HG03025 (cell line): ENCODE measurements at regions not wholly inside any gene's neighbourhood (a gene's known extent, or its start where the extent isn't known, plus 50 kb on each side); places are given as distances from the start of the nearest gene placed in this dataset.

Experiments used
- ATAC-seq: cut with Tn5 transposase; IDR thresholded peaks from one replicate; pipeline ENCODE4 v1.9.1; 2021; ENCODE audit warnings: mild to moderate bottlenecking, moderate library complexity; ENCODE audit not compliant: unreplicated experiment, low FRiP score

- ATAC-seq = no peak
Observed at GRCh38 chr2:149737896-149738295, 150.3 kb upstream of the MMADHC start.

GRCh38 chr2:149735237-149735958, 147.8 kb upstream of the MMADHC start:
- ATAC-seq = no peak

GRCh38 chr2:149733936-149734685, 146.5 kb upstream of the MMADHC start:
- no peak for ATAC-seq

GRCh38 chr2:149732730-149733290, 145.2 kb upstream of the MMADHC start:
- ATAC-seq = no peak

- no peak for ATAC-seq
Observed at GRCh38 chr2:149732001-149732685, 144.6 kb upstream of the MMADHC start.

- no peak for ATAC-seq
Observed at GRCh38 chr2:149731079-149731478, 143.5 kb upstream of the MMADHC start.

GRCh38 chr2:149729586-149729985, 142.0 kb upstream of the MMADHC start:
- ATAC-seq = no peak

GRCh38 chr2:149727927-149728326, 140.4 kb upstream of the MMADHC start:
- ATAC-seq = no peak

GRCh38 chr2:149725234-149725633, 137.7 kb upstream of the MMADHC start:
- ATAC-seq = no peak

- no peak for ATAC-seq
Observed at GRCh38 chr2:149724091-149724490, 136.5 kb upstream of the MMADHC start.

GRCh38 chr2:149720615-149721014, 133.0 kb upstream of the MMADHC start:
- no peak for ATAC-seq

- no peak for ATAC-seq
Observed at GRCh38 chr2:149719695-149720094, 132.1 kb upstream of the MMADHC start.

- no peak for ATAC-seq
Observed at GRCh38 chr2:149716687-149717086, 129.1 kb upstream of the MMADHC start.

- ATAC-seq = no peak
Observed at GRCh38 chr2:149715894-149716293, 128.3 kb upstream of the MMADHC start.

GRCh38 chr2:149715005-149715592, 127.5 kb upstream of the MMADHC start:
- ATAC-seq = no peak

- ATAC-seq = no peak
Observed at GRCh38 chr2:149709496-149710263, 122.1 kb upstream of the MMADHC start.

GRCh38 chr2:149703281-149703680, 115.7 kb upstream of the MMADHC start:
- no peak for ATAC-seq

- ATAC-seq = no peak
Observed at GRCh38 chr2:149702571-149702970, 115.0 kb upstream of the MMADHC start.

- no peak for ATAC-seq
Observed at GRCh38 chr2:149701241-149701640, 113.7 kb upstream of the MMADHC start.

GRCh38 chr2:149692961-149693396, 105.4 kb upstream of the MMADHC start:
- ATAC-seq = no peak
